Activated CD4-positive, alpha-beta T cell treated with anti-CD3 and anti-CD28 coated beads, Interleukin-2, amount 10 ng/mL, durations not matched to agents 7 days and 5 days (primary cell): ENCODE measurements at regions not wholly inside any gene's neighbourhood (a gene's known extent, or its start where the extent isn't known, plus 50 kb on each side); places are given as distances from the start of the nearest gene placed in this dataset.

Experiments
- CTCF ChIA-PET: fragments of 350-600 bp; sonication (Branson Sonifier 250); formaldehyde crosslinking; loops from one replicate; lab custom pipeline; 2021; ENCODE audit warnings: antibody characterized with exemption; lab: Charles Lee
- POLR2A ChIA-PET: fragments of 350-600 bp; sonication (Branson Sonifier 250); formaldehyde crosslinking; loops from one replicate; lab custom pipeline; 2021; ENCODE audit warnings: antibody characterized with exemption; lab: Charles Lee
- DNase-seq: peaks from one replicate; pipeline ENCODE4 v3.0.0-alpha.2; 2020
- H3K27ac Mint-ChIP-seq: one replicate; pipeline ENCODE4 v1.8.0; 2021; ENCODE audit warnings: mild to moderate bottlenecking, moderate library complexity, mixed read lengths
- H3K27me3 Mint-ChIP-seq: one replicate; pipeline ENCODE4 v1.8.0; 2021; ENCODE audit warnings: mixed read lengths
- H3K36me3 Mint-ChIP-seq: one replicate; pipeline ENCODE4 v1.8.0; 2021; ENCODE audit warnings: low read depth, mixed read lengths
- H3K4me1 Mint-ChIP-seq: one replicate; pipeline ENCODE4 v1.8.0; 2021; ENCODE audit warnings: mixed read lengths
- H3K4me3 Mint-ChIP-seq: one replicate; pipeline ENCODE4 v1.8.0; 2021; ENCODE audit warnings: mild to moderate bottlenecking, moderate library complexity, mixed read lengths
- H3K9me3 Mint-ChIP-seq: one replicate; pipeline ENCODE4 v1.8.0; 2021; ENCODE audit warnings: mixed read lengths

- no peak for DNase-seq
- Mint-ChIP-seq H3K27ac (no peak overlapping the region), H3K36me3 (no peaks in the 10 kb centered on the region), H3K4me1 (no peaks in the 10 kb centered on the region), H3K9me3 (no peaks in the 10 kb centered on the region), H3K4me3 (no peak overlapping the region), H3K27me3 (no peaks in the 10 kb centered on the region)
- ChIA-PET POLR2A (no interaction called here), CTCF (no interaction called here)
These were observed 62.7 kb upstream of the MROH9 start for GRCh38 chr1:170872663-170873062.

- CTCF ChIA-PET: interaction anchor here (0.7 kb wide), 1 partner anchor 16 kb away, joined by 3 read pairs; no protein-coding TSS in a partner anchor
- Mint-ChIP-seq H3K9me3 (no peaks in the 10 kb centered on the region), H3K36me3 (no peaks in the 10 kb centered on the region), H3K4me3 (no peak overlapping the region), H3K4me1 (no peaks in the 10 kb centered on the region), H3K27me3 (no peaks in the 10 kb centered on the region), H3K27ac (no peak overlapping the region)
- DNase-seq: no peak
- POLR2A ChIA-PET: no interaction called here
These were observed 60.7 kb upstream of the MROH9 start for GRCh38 chr1:170874671-170875070.

GRCh38 chr1:170881268-170882265, 53.8 kb upstream of the MROH9 start:
- ChIA-PET CTCF (no interaction called here), POLR2A (no interaction called here)
- H3K36me3 Mint-ChIP-seq: no peaks in the 10 kb centered on the region
- H3K4me1 Mint-ChIP-seq: no peaks in the 10 kb centered on the region
- H3K27me3 Mint-ChIP-seq: no peaks in the 10 kb centered on the region
- H3K27ac Mint-ChIP-seq: no peak overlapping the region
- no peak overlapping the region for H3K4me3 Mint-ChIP-seq
- H3K9me3 Mint-ChIP-seq: no peaks in the 10 kb centered on the region
- no peak for DNase-seq
